K562 (cell line): ENCODE measurements at regions not wholly inside any gene's neighbourhood (a gene's known extent, or its start where the extent isn't known, plus 50 kb on each side); places are given as distances from the start of the nearest gene placed in this dataset.
A peak's percentile ranks its signal among the peaks of the same experiment; 100 is the strongest.

Experiments used
- ATAC-seq: fragments of 200-7000 bp; cut with Tn5 transposase; 3 replicates; pipeline ENCODE4 v1.9.1; 2020; ENCODE audit warnings: moderate library complexity
- BruUV-seq: library from RNA; stranded (reverse); fragments of 400-500 nt; replicated peaks from 2 replicates; lab custom pipeline; 2021; lab: Mats Ljungman, UMichigan
- CTCF ChIA-PET: fragments of 300-600 bp; formaldehyde crosslinking; extraction: SDS; loops from one replicate; lab custom pipeline; 2021; ENCODE audit warnings: low intra/inter-chr PET ratio; lab: Yijun Ruan, JAX
- POLR2A ChIA-PET: fragments of 300-600, 350-650 bp; sonication (Branson Sonifier 250); formaldehyde crosslinking; extraction: SDS; loops from one replicate; lab custom pipeline; 2021; ENCODE audit warnings: antibody characterized with exemption, inconsistent platforms; lab: Yijun Ruan, JAX
- DNase-seq, 4 experiments: peaks; one replicate each; pipeline versions ENCODE4 v3.0.0 to v3.0.0-alpha.2; 2011 to 2018; ENCODE audit warnings: low spot score in 3 of 4, mixed read lengths in 3 of 4; ENCODE audit errors: extremely low read depth in 1 of 4
- FAIRE-seq: peaks from 2 replicates; lab custom pipeline; 2011; peaks lifted over from hg19 to GRCh38; lab: Jason Lieb, UNC
- H2AFZ ChIP-seq: 2 replicates; pipeline ENCODE4 v1.6.0; 2011; ENCODE audit warnings: low read depth, low read length, control low read depth, inconsistent platforms
- H3K27ac ChIP-seq: fragments of 200-600 bp; 3 replicates; pipeline ENCODE4 v1.8.0; 2011; ENCODE audit warnings: low read depth, mild to moderate bottlenecking, control low read depth, inconsistent platforms, low read length, moderate library complexity, mixed read lengths; ENCODE audit errors: extremely low read depth
- H3K27me3 ChIP-seq, 2 experiments: fragments of 300-600 bp in 1 of 2; 2 replicates in 1 of 2; 3 replicates in 1 of 2; pipeline versions ENCODE4 v1.6.0 to v1.8.0; 2011; ENCODE audit warnings: inconsistent platforms in 2 of 2, low read length in 2 of 2, mild to moderate bottlenecking in 1 of 2, mixed read lengths in 1 of 2, moderate library complexity in 1 of 2; ENCODE audit not compliant: control insufficient read depth in 2 of 2, insufficient read depth in 2 of 2
- H3K36me3 ChIP-seq: fragments of 300-600 bp; 3 replicates; pipeline ENCODE4 v1.8.0; 2011; ENCODE audit warnings: mild to moderate bottlenecking, low read length, inconsistent platforms; ENCODE audit not compliant: control insufficient read depth, insufficient read depth
- H3K4me1 ChIP-seq, 2 experiments: fragments of 200-600 bp in 1 of 2; replicated peaks in 1 of 2; 2 replicates in 1 of 2; 3 replicates in 1 of 2; pipeline versions ENCODE4 v1.5.1 to v1.8.0; 2011; ENCODE audit warnings: inconsistent platforms in 2 of 2, low read length in 2 of 2, mild to moderate bottlenecking in 1 of 2, mixed read lengths in 1 of 2, moderate library complexity in 1 of 2; ENCODE audit not compliant: control insufficient read depth in 2 of 2, insufficient read depth in 2 of 2
- H3K4me2 ChIP-seq: 2 replicates; pipeline ENCODE4 v1.6.1; 2011; ENCODE audit warnings: low read length, control low read depth, inconsistent platforms, mixed read lengths; ENCODE audit not compliant: insufficient read depth
- H3K4me3 ChIP-seq: fragments of 200-600 bp; sonication (generic), shearing (Covaris generic); 2 replicates; pipeline ENCODE4 v1.5.1; 2016; ENCODE audit warnings: control low read depth, inconsistent platforms
- H3K79me2 ChIP-seq: fragments of 200-600 bp; 3 replicates; pipeline ENCODE4 v1.8.0; 2011; ENCODE audit warnings: low read length, inconsistent platforms; ENCODE audit not compliant: control insufficient read depth, insufficient read depth
- H3K9ac ChIP-seq, 2 experiments: 2 replicates each; pipeline versions ENCODE4 v1.6.0 to v1.6.1; 2011; ENCODE audit warnings: low read depth in 2 of 2, low read length in 2 of 2, control low read depth in 1 of 2, inconsistent platforms in 1 of 2, mild to moderate bottlenecking in 1 of 2, mixed read lengths in 1 of 2; ENCODE audit not compliant: insufficient read depth in 1 of 2
- H3K9me1 ChIP-seq: one replicate; pipeline ENCODE4 v1.6.0; 2011; ENCODE audit warnings: inconsistent platforms, mild to moderate bottlenecking, low read length, moderate library complexity; ENCODE audit not compliant: control insufficient read depth, insufficient read depth
- H3K9me3 ChIP-seq: replicated peaks from 2 replicates; pipeline ENCODE4 v1.5.1; 2011; ENCODE audit warnings: low read depth, low read length, inconsistent platforms; ENCODE audit not compliant: control insufficient read depth, insufficient read depth
- H4K20me1 ChIP-seq: replicated peaks from 2 replicates; pipeline ENCODE4 v1.6.1; 2011; ENCODE audit warnings: low read length, inconsistent platforms, mixed read lengths; ENCODE audit not compliant: control insufficient read depth, insufficient read depth
- BHLHE40 ChIP-seq: IDR thresholded peaks from 2 replicates; pipeline ENCODE4 v1.6.1; 2011; ENCODE audit warnings: low read length, improper control_type of control experiment
- MED1 ChIP-seq: sonication (generic); formaldehyde crosslinking; IDR thresholded peaks from 2 replicates; pipeline ENCODE4 v1.8.1; 2023; ENCODE audit warnings: missing genetic modification reagents, borderline replicate concordance
- MEIS2 ChIP-seq: fragments of 450-650 bp; IDR thresholded peaks from 2 replicates; pipeline ENCODE4 v1.6.1; 2014; ENCODE audit warnings: mild to moderate bottlenecking; ENCODE audit not compliant: partially characterized antibody
- NFIC ChIP-seq: fragments of 450-650 bp; IDR thresholded peaks from 2 replicates; pipeline ENCODE4 v1.6.1; 2017; ENCODE audit warnings: mild to moderate bottlenecking, inconsistent platforms
- TAF1 ChIP-seq: IDR thresholded peaks from 2 replicates; pipeline ENCODE4 v1.6.1; 2011; ENCODE audit warnings: mild to moderate bottlenecking, low read length, moderate library complexity; ENCODE audit not compliant: insufficient read depth, control insufficient read depth, severe bottlenecking; ENCODE audit errors: extremely low read depth
- TEAD1 ChIP-seq, 2 experiments: fragments of 450-650 bp in 1 of 2; sonication (generic) in 1 of 2; formaldehyde crosslinking; IDR thresholded peaks; 2 replicates each; pipeline versions ENCODE4 v1.4.0 to v1.8.0; 2020 to 2022; ENCODE audit warnings: mild to moderate bottlenecking in 2 of 2, missing genetic modification reagents in 1 of 2
- XRCC4 ChIP-seq: IDR thresholded peaks from one replicate; pipeline ENCODE4 v1.6.1; 2011; ENCODE audit not compliant: insufficient read depth, insufficient read length; ENCODE audit errors: extremely low read depth
- XRCC5 ChIP-seq: fragments of 200-400 bp; formaldehyde crosslinking; IDR thresholded peaks from 2 replicates; pipeline ENCODE4 v1.6.1; 2017; ENCODE audit warnings: low read depth, mild to moderate bottlenecking, low read length
- ZNF124 ChIP-seq: sonication (generic); formaldehyde crosslinking; IDR thresholded peaks from 2 replicates; pipeline ENCODE4 v1.8.1; 2022; ENCODE audit warnings: missing genetic modification reagents
- ZNF175 ChIP-seq: fragments of 200-800 bp; sonication (Bioruptor generic); IDR thresholded peaks from 2 replicates; pipeline ENCODE4 v1.6.1; 2016; ENCODE audit warnings: low read depth, mild to moderate bottlenecking, missing genetic modification characterization, missing compliant biosample characterization
- WGBS: fragments of 100-300 bp; shearing (Covaris generic); methylation state at CpG from one replicate; pipeline ENCODE4 v1.1.6; 2016; ENCODE audit warnings: low coverage, mixed read lengths; ENCODE audit not compliant: insufficient coverage; ENCODE audit errors: missing lambda C conversion rate; 5-methylcytosine and 5-hydroxymethylcytosine counted together
- in situ Hi-C: fragments of 300-500 bp; cut with MboI; formaldehyde crosslinking; loops from 4 replicates; pipeline ENCODE4 v1.15.0; 2018; ENCODE audit warnings: inconsistent platforms, mixed read lengths
- intact Hi-C: fragments of 100-400 bp; cut with micrococcal nuclease; formaldehyde crosslinking; loops from 2 replicates; pipeline ENCODE4 v1.14.2; 2022
- TF ChIP-seq, protein P1 (sequence below), 2 experiments: IDR thresholded peaks in 1 of 2; conservative IDR thresholded peaks in 1 of 2; 2 replicates each; pipeline ENCODE4 v1.6.1; 2016; ENCODE audit warnings: low read depth in 2 of 2, mild to moderate bottlenecking in 1 of 2, missing compliant biosample characterization in 1 of 2, missing genetic modification characterization in 1 of 2, moderate library complexity in 1 of 2

DNA sequence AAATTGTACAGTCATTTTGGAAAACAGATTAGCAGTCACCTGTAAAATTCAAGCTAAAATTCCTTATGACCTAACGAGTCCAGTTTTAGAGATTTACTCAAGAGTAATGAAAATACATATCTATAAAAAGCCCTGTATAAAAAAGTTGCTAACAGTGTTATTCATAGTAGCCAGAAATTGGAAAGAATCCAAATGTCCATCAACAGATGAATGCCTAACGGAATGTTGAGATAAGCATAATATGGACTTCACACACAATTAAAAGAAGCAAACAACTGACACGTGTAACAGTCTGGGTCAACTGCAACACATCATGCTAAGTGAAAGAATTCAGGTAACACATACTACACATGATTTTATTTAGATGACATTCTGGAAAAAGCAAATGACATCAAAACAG lies 584.8 kb upstream of the AGA start:
- no peak for ATAC-seq
- no peak overlapping the region for H3K4me3 ChIP-seq
- TF ChIP-seq XRCC5 (no peak), BHLHE40 (0 out of 2 replicates have a peak, but pooled peaks have one; percentile 27), NFIC (peak; percentile 61), ZNF175 (CRISPR knock-in tag) (no peak), MEIS2 (peak; percentile 67), MED1 (CRISPR knock-in tag) (no peak), TAF1 (no peak), ZNF124 (no peak), XRCC4 (no peak), TEAD1 (CRISPR knock-in tag; IDR thresholded peaks at IDR 0.05) (0 out of 4 replicates have a peak, but pooled peaks of 1 of the 2 experiments have one; percentile 24)
- TF ChIP-seq, protein P1, sequence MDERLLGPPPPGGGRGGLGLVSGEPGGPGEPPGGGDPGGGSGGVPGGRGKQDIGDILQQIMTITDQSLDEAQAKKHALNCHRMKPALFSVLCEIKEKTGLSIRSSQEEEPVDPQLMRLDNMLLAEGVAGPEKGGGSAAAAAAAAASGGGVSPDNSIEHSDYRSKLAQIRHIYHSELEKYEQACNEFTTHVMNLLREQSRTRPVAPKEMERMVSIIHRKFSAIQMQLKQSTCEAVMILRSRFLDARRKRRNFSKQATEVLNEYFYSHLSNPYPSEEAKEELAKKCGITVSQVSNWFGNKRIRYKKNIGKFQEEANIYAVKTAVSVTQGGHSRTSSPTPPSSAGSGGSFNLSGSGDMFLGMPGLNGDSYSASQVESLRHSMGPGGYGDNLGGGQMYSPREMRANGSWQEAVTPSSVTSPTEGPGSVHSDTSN (CRISPR knock-in tag; IDR thresholded peaks at IDR 0.05; ENCODE audit: low read depth) = no peak
- TF ChIP-seq, protein P1 (tag; conservative IDR thresholded peaks at IDR 0.05; ENCODE audit: low read depth) = peak; percentile 41; the same call in 1 of the 2 replicates
- TF ChIP-seq, all 486 proteins: peak for 5
- Histone ChIP-seq H3K4me1 (no peaks in the 10 kb centered on the region), H3K79me2 (no peaks in the 10 kb centered on the region), H3K9me1 (no peaks in the 10 kb centered on the region), H4K20me1 (no peaks in the 10 kb centered on the region), H3K9me3 (peaks cover 3% of the 10 kb centered on the region; the same call in 1 of the 2 replicates), H3K4me2 (peak overlapping the region; percentile 38; the same call in 1 of the 2 replicates), H2AFZ (no peak overlapping the region), H3K27me3 (no peaks in the 10 kb centered on the region), H3K36me3 (no peaks in the 10 kb centered on the region), H3K27ac (no peak overlapping the region), H3K9ac (no peak overlapping the region)
- 3% methylated on average over 3 of the region's 3 CpGs for WGBS
- no TSS peak for BruUV-seq
- intact Hi-C loops (no loop called here), in situ Hi-C loops (no loop called here)
- FAIRE-seq = peak; percentile 29
- peak in 1 of 4 experiments; percentile 20 for DNase-seq
- POLR2A ChIA-PET = interaction anchor here (0.6 kb wide), 1 partner anchor 9 kb away, joined by 3 read pairs; no protein-coding TSS in a partner anchor
- CTCF ChIA-PET = no interaction called here
